HFFc6 (cell line): ENCODE measurements at regions not wholly inside any gene's neighbourhood (a gene's known extent, or its start where the extent isn't known, plus 50 kb on each side); places are given as distances from the start of the nearest gene placed in this dataset.

ENCODE experiments used
- DNase-seq: peaks from one replicate; pipeline ENCODE4 v3.0.0-alpha.2; 2018
- H3K27ac Mint-ChIP-seq: 2 replicates; pipeline ENCODE4 v1.8.0; 2020; ENCODE audit warnings: mild to moderate bottlenecking, mixed read lengths
- H3K27me3 Mint-ChIP-seq: 2 replicates; pipeline ENCODE4 v1.8.0; 2021; ENCODE audit warnings: mild to moderate bottlenecking, moderate library complexity, mixed read lengths; ENCODE audit not compliant: insufficient read depth
- H3K36me3 Mint-ChIP-seq: 2 replicates; pipeline ENCODE4 v1.8.0; 2021; ENCODE audit warnings: low read depth, mixed read lengths
- H3K4me1 Mint-ChIP-seq: 2 replicates; pipeline ENCODE4 v1.8.0; 2020; ENCODE audit warnings: low read depth, mixed read lengths
- H3K4me3 Mint-ChIP-seq: 2 replicates; pipeline ENCODE4 v1.8.0; 2020; ENCODE audit warnings: mild to moderate bottlenecking, moderate library complexity, mixed read lengths
- H3K9me3 Mint-ChIP-seq: 2 replicates; pipeline ENCODE4 v1.8.0; 2020; ENCODE audit warnings: mild to moderate bottlenecking, mixed read lengths
- TF ChIP-seq, protein P1 (sequence below): fragments of 200-600 bp; sonication (generic); IDR thresholded peaks from 2 replicates; pipeline ENCODE4 v1.5.0; 2021; ENCODE audit warnings: antibody characterized with exemption, mild to moderate bottlenecking

DNA sequence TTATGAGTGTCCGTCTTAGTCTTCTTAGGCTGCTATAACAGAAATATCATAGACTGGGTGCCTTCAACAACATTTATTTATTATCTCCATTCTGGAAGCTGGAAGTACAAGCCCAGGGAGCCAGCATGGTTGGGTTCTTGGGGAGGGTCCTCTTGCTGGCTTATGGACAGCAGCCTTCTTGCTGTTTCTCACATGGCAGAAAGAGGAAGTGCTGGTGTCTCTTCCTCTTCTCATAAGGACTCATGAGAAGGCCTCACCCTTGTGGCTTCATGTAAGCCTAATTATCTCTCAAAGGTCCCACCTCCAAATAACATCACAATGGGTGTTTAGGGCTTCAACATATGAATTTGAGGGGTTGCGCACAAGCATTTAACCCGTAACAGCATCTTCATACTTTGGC is 207.0 kb upstream of the COX10 start:
- H3K27me3 Mint-ChIP-seq, result peaks cover 5% of the 10 kb centered on the region
- TF ChIP-seq, protein P1, sequence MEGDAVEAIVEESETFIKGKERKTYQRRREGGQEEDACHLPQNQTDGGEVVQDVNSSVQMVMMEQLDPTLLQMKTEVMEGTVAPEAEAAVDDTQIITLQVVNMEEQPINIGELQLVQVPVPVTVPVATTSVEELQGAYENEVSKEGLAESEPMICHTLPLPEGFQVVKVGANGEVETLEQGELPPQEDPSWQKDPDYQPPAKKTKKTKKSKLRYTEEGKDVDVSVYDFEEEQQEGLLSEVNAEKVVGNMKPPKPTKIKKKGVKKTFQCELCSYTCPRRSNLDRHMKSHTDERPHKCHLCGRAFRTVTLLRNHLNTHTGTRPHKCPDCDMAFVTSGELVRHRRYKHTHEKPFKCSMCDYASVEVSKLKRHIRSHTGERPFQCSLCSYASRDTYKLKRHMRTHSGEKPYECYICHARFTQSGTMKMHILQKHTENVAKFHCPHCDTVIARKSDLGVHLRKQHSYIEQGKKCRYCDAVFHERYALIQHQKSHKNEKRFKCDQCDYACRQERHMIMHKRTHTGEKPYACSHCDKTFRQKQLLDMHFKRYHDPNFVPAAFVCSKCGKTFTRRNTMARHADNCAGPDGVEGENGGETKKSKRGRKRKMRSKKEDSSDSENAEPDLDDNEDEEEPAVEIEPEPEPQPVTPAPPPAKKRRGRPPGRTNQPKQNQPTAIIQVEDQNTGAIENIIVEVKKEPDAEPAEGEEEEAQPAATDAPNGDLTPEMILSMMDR, result no peak
- peaks cover 13% of the 10 kb centered on the region for H3K9me3 Mint-ChIP-seq
- no peak for DNase-seq
- no peak overlapping the region for H3K27ac Mint-ChIP-seq
- H3K4me3 Mint-ChIP-seq, result no peak overlapping the region
- peaks cover 2% of the 10 kb centered on the region for H3K36me3 Mint-ChIP-seq
- H3K4me1 Mint-ChIP-seq, result peaks cover 24% of the 10 kb centered on the region

DNA sequence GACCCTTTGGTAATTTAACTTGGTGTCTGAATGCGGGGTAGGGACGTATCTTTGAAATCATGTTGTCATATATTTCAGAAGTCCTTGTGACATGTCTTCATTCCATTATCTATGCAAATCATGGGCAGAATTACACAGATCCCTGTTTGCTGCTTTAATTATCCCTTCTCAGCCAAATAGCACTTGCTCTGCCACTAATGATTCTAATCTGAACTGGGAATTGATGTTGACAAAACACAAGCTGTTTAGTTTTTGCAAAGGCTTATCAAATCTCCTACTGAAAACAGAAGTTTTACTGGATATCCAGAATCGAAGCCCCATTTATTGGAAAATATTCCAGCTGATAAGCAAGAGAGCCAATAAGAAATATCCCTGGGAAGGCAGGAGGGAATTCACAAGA is 205.9 kb upstream of the COX10 start:
- Mint-ChIP-seq H3K27ac (no peak overlapping the region), H3K4me1 (peaks cover 24% of the 10 kb centered on the region), H3K9me3 (peaks cover 13% of the 10 kb centered on the region), H3K27me3 (peaks cover 1% of the 10 kb centered on the region; the same call in 1 of the 2 replicates), H3K36me3 (peaks cover 7% of the 10 kb centered on the region), H3K4me3 (no peak overlapping the region)
- no peak for DNase-seq
- TF ChIP-seq, protein P1, result no peak

DNA sequence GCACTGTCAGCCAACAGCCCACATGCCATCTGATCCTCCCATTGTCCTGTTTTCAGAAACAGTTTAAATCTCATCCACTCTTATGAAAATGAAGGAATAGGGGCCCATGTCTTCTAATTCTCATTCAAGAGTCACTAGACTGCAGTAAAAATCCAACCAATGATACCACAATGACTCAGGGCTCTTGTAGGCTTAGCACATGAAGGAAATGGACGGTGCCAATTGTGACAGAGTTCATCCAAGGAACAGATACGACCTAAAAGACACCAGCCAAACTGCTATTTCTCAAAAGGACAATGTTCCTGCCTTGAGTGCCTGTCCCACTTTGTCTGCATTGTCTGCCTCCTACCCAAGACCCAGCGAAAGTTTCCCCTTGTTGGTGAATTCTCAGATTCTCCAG is 204.8 kb upstream of the COX10 start:
- peaks cover 24% of the 10 kb centered on the region for H3K4me1 Mint-ChIP-seq
- peak overlapping the region; percentile 74 for H3K27ac Mint-ChIP-seq
- H3K9me3 Mint-ChIP-seq, result peaks cover 13% of the 10 kb centered on the region
- peak overlapping the region; percentile 20; the same call in 1 of the 2 replicates for H3K4me3 Mint-ChIP-seq
- peaks cover 1% of the 10 kb centered on the region; the same call in 1 of the 2 replicates for H3K27me3 Mint-ChIP-seq
- TF ChIP-seq, protein P1, result no peak
- peaks cover 7% of the 10 kb centered on the region for H3K36me3 Mint-ChIP-seq
- peak; percentile 79 for DNase-seq

DNA sequence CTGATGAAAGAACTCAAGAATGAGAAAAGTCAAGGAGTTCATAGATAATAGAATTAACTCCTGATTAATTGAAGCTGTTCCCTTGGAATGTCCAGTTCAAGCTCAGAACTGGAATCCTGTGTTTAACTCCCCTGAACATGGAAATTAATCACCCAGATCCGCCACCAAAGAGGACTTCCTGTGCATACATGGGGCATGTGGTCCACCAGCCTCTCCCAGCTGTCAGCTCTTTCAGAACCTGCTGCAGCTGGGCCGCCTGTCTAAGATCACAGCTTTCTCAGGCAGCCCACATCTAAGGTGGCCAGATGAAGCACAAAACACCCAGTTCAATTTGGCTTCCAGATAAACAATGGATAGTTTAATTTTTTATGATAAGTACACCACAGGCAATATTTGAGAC is 203.7 kb upstream of the COX10 start:
- no peak overlapping the region for H3K4me3 Mint-ChIP-seq
- no peaks in the 10 kb centered on the region for H3K27me3 Mint-ChIP-seq
- TF ChIP-seq, protein P1, result no peak
- no peak overlapping the region for H3K27ac Mint-ChIP-seq
- DNase-seq, result no peak
- peaks cover 24% of the 10 kb centered on the region for H3K4me1 Mint-ChIP-seq
- H3K36me3 Mint-ChIP-seq, result peaks cover 7% of the 10 kb centered on the region
- peaks cover 13% of the 10 kb centered on the region for H3K9me3 Mint-ChIP-seq

DNA sequence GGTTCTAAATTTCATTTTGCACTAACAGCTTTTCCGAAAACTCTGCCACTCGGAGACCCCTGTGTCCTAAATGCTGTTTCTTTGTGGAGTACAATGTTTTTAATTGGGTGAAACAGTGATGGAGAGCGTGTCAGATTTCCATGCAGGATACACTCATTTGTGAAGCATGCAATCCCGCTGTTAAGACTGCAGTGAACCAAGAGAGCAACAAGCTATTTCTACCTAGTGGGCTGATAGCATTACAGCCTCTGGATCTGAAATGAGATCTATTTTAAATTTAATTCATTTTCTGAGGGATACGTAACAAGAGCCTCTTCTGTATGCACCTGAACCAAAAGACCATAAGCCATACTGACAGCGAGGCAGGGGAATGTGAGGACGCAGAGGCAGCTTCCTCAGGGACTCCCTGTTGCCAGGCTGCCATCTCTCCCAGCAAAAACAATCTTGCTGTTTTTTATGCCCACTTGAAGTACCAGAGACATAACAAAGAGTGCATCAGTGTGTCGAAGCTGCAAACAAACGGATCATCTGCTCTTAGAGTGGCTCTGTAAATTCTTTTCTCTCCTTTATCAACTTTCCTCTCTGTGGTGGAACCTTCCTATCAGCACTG is 199.9 kb upstream of the COX10 start:
- TF ChIP-seq, protein P1, result no peak
- Mint-ChIP-seq H3K27ac (no peak overlapping the region), H3K4me3 (no peak overlapping the region), H3K4me1 (peaks cover 15% of the 10 kb centered on the region), H3K36me3 (peaks cover 7% of the 10 kb centered on the region; the same call in 1 of the 2 replicates), H3K9me3 (peaks cover 13% of the 10 kb centered on the region), H3K27me3 (no peaks in the 10 kb centered on the region)
- no peak for DNase-seq
